AG09319 (cell line): ENCODE measurements at regions not wholly inside any gene's neighbourhood (a gene's known extent, or its start where the extent isn't known, plus 50 kb on each side); places are given as distances from the start of the nearest gene placed in this dataset.

Experiments used
- DNase-seq: peaks from one replicate; pipeline ENCODE4 v3.0.0-alpha.2; 2010; ENCODE audit warnings: low read depth; ENCODE audit errors: extremely low read depth
- CTCF ChIP-seq: IDR thresholded peaks from 2 replicates; pipeline ENCODE4 v1.5.1; 2011; ENCODE audit warnings: low read depth, mild to moderate bottlenecking, inconsistent platforms, low read length, moderate library complexity

- no peak for TF ChIP-seq CTCF
- DNase-seq, result no peak
These were observed 203.9 kb downstream of the RAB38 start for GRCh38 chr11:87971354-87971753.

- no peak for DNase-seq
- no peak for TF ChIP-seq CTCF
These were observed 204.5 kb downstream of the RAB38 start for GRCh38 chr11:87970762-87971161.

GRCh38 chr11:87967459-87967858, 207.8 kb downstream of the RAB38 start:
- no peak for TF ChIP-seq CTCF
- DNase-seq, result no peak

- TF ChIP-seq CTCF, result no peak
- DNase-seq, result no peak
These were observed 208.5 kb downstream of the RAB38 start for GRCh38 chr11:87966694-87967093.

GRCh38 chr11:87966216-87966615, 209.0 kb downstream of the RAB38 start:
- DNase-seq, result no peak
- TF ChIP-seq CTCF, result no peak

GRCh38 chr11:87961606-87962005, 213.6 kb downstream of the RAB38 start:
- DNase-seq, result no peak
- TF ChIP-seq CTCF, result no peak

GRCh38 chr11:87957961-87958360, 217.3 kb downstream of the RAB38 start:
- TF ChIP-seq CTCF, result no peak
- DNase-seq, result no peak

GRCh38 chr11:87954476-87954875, 220.8 kb downstream of the RAB38 start:
- no peak for TF ChIP-seq CTCF
- no peak for DNase-seq
